ENCODE measurements at regions not wholly inside any gene's neighbourhood (a gene's known extent, or its start where the extent isn't known, plus 50 kb on each side); places are given as distances from the start of the nearest gene placed in this dataset.
"Not testable (repeated sequence)": the region's sequence is repeated elsewhere in the genome, so short reads cannot be mapped to it uniquely, and the experiment has no call there.

- DNase-seq: no peak
Measured at GRCh38 chr3:182420741-182421140, 372.6 kb upstream of the ATP11B start.

DNA sequence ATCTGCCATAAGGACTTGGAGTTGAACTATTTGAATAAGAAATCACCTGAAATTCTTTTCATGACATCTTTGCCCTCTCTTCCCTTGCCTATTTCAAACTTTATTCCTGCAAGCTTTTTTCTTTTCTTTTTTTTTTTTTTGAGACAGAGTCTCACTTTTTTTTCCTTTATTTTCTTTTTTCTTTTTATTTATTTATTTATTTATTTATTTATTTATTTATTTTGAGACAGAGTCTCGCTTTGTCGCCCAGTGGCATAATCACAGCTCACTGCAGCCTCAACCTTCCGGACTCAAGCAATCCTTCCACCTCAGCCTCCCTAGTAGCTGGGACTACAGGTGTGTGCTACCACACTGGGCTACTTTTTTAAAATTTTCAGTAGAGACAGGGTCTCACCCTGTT, 369.3 kb upstream of the ATP11B start:
- DNase-seq: no peak

DNA sequence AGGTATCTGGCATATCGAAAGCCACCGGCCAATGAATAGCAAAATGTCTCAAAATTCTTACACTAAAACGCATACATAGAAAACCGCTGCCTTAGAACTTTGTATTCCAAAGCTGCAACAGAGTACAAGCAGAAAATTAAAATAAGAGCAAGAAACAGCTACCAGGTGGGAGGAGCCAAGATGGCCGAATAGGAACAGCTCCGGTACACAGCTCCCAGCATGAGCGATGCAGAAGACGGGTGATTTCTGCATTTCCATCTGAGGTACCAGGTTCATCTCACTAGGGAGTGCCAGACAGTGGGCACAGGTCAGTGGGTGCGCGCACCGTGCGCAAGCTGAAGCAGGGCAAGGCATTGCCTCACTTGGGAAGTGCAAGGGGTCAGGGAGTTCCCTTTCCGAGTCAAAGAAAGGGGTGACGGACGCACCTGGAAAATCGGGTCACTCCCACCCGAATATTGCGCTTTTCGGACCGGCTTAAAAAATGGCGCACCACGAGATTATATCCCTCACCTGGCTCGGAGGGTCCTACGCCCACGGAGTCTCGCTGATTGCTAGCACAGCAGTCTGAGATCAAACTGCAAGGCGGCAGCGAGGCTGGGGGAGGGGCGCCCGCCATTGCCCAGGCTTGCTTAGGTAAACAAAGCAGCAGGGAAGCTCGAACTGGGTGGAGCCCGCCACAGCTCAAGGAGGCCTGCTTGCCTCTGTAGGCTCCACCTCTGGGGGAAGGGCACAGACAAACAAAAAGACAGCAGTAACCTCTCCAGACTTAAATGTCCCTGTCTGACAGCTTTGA, 367.2 kb upstream of the ATP11B start:
- not testable (repeated sequence) for DNase-seq

DNA sequence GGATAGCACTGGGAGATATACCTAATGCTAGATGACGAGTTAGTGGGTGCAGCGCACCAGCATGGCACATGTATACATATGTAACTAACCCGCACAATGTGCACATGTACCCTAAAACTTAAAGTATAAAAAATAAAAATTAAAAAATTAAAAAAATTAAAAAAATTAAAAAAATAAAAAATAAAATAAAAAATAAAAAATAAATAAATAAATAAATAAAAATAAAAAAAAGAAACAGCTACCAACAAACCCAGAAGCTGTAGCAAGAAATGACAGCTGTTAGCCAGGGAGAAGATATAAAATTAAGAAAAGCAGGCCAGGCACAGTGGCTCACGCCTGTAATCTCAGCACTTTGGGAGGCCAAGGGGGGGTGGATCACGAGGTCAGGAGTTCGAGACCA, 361.3 kb upstream of the ATP11B start:
- not testable (repeated sequence) for DNase-seq

- DNase-seq: no peak
Measured at GRCh38 chr3:182435860-182436259, 357.4 kb upstream of the ATP11B start.

DNA sequence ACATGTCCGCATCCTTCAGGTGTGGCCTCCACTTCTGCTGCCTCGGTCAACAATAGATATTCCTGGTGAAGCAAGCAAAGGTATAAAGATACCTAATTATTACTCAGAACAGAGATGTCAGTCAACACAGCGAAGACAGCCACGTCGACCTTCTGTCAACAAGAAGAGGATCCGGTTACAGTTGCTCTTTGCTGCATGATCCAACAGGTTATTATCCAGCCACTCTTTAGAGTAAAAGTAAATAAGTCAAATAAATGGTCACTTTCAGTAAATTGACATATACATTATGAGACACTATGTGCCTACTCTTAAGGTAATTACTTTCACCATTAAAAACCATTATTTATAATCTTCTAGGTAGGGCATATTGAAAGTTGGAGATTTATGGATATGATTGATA, 356.8 kb upstream of the ATP11B start:
- DNase-seq: no peak

GRCh38 chr3:182438398-182438797, 354.9 kb upstream of the ATP11B start:
- DNase-seq: no peak

DNA sequence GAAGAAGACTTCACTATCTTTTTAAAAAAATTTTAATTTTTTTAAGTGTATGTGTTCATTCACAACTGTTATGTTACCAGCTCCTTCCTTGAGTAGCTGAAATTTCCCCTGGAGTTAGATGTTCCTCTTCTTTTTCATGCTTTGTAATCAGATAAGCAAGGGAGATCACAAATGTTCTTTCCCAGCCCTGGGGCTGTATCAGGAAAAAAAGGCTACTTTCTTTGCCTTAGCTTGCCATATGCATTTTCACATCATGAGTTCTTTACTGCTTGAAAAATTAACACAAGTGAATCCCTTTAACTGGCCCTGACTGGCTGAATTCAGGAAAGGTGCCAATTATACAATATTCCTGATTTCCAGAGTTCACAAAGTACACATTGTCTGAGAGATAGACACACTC, 353.2 kb upstream of the ATP11B start:
- no peak for DNase-seq

DNA sequence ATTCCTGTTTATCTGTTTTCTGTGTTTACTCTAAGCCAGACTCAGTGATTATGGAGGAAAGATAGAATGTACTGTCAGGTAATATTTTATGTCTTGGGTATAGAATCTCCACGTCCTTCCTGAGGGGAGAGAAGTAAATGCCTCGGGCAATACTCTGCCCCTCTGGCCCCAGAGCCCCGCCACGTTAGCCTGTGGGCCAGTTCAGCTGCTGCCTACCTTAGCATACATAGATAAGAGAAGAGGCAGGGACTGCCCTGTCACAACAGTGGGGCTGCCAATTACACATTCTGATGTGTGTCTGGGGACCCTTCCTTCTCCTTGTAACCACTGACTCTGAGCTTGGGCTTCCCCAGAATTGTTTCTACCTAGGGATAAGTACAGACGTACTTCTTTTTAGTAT, 347.7 kb upstream of the ATP11B start:
- DNase-seq: no peak

DNA sequence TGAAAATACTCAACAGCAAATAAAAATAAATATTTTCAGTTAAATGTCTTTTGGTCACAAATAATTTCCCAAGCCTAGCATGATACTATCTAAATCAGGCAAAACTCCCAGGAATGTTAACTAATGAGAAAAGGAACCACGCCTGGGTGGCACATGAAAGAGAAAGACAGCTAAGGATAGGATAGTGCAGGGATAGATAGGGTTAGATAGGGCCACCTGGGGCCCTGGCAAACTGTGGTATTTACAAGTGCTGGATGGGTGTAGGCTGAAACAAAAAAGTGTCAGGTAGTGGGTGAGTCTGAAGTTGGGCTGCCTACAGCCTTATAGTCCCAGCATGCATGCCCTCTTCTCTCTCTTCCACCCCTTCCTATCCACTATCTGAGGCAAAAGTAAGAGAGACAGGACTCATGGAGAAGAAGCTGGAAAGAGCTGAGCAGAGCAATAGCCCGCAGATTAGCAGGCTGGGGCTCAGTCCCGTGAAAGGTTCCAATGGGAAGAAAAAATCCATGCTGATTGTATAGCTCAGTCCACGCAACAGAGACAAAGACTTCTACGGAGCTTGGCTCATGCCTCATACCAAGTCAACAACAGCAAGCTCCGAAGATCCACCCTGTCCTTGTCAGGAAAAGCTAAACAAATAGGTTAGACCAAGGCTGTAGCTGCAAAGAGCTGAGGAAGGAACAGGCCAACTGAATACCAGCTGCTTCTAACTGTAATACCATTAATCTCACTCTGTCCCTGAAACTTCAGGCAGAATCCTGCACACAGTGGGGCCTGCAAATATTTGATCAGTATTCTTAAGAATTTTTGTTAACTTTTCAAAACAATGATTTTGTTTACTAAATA, 342.1 kb upstream of the ATP11B start:
- DNase-seq: no peak

DNA sequence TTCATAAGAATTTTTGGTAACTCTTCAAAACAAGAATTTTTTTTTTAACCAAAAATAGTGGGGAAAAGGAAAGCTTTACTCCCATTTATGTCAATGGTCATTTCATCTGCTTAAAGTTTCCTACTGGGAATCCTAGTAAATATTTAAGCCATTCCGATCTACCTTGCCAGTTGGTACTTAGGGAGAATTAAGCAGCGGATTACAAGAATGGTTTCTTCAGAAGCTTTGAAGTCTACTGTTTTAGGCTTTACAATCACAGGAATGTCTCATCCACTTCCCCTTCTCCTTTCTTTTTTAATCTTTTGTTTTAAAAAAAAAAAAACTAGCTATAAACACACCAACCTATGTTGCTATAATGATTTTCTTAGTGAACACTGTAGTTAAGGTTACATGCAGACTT, 341.4 kb upstream of the ATP11B start:
- no peak for DNase-seq

- DNase-seq: no peak
Measured at GRCh38 chr3:182455011-182455410, 338.3 kb upstream of the ATP11B start.

- no peak for DNase-seq
Measured at GRCh38 chr3:182460303-182460702, 333.0 kb upstream of the ATP11B start.

DNA sequence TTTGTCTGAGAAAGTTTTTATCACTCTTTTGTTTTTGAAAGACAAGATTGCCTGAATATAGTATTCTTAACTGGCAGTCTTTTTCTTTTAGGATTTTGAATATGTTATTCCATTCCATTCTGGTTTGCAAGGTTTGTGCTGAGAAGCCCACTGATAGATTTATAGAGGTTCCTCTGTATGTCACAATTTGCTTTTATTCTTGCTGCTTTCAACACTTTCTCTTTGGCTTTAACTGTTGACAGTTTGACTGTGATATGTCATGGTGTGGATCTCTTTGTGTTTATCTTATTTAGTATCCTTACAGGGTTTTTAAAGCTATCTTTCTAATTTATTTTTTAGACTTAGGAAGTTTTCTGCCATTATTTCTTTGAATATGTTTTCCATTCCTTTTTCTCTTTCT, 331.2 kb upstream of the ATP11B start:
- no peak for DNase-seq

- DNase-seq: no peak
Measured at GRCh38 chr3:182464513-182465145, 328.7 kb upstream of the ATP11B start.

DNA sequence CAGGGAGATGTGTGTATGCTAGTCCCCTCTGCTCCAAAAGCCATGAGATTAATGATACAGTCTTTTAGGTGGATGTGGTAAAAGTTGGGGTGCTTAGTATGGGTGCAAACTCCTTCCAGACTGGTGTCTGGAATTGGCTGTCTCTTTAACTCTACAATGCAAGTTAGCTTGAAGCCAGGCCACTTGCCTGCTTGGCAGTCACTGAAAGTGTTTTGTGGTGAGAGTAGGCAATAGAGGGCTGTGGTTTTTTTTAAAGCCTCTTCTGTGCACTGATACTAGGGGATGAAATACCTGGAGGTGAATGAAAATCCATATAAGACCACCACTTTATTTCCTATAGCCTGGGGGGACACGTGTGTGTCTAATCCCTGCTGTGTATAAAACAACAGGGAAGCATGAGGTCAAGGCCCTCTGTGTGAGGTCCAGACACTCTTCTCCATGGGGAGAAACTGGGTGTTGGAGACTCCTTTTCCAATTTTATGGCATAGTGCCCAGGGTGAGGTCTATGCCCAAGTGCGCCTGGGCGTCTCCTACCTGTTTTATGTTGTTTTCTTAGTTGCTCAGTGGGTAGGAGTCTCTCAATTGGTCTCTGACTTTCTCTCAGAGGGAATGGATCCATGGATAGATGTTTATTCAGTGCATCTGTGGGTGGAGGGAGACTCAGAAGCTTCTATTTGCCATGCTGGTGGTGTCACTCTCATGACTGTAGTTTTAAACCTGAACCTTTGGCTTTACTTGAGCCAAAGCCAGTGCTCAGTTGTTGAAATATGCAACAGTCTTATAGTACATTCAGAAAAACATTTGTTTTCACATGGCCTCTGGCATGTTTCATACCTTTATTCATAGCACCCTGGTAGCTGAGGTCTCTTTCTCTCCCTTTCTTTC, 327.8 kb upstream of the ATP11B start:
- DNase-seq: no peak

DNA sequence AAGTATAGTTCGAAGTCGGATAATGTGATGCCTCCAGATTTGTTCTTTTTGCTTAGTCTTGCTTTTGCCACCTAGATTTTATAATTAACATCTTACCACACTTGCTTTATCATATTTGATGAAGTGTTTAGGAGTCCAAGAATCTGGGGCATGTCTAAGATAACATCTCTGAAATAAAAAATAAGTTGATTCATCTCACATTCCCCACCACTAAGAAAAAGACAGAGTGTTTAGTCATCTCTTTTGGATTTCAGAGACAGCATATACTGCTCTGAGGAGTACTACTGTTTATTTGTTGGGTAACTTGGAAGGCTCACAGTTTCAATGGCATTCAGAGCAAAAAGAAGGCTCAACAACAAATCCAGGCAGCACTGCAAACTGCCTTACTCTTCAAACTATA, 324.2 kb upstream of the ATP11B start:
- DNase-seq: no peak

- no peak for DNase-seq
Measured at GRCh38 chr3:182470187-182470586, 323.1 kb upstream of the ATP11B start.

- DNase-seq: no peak
Measured at GRCh38 chr3:182473191-182473710, 320.1 kb upstream of the ATP11B start.

DNA sequence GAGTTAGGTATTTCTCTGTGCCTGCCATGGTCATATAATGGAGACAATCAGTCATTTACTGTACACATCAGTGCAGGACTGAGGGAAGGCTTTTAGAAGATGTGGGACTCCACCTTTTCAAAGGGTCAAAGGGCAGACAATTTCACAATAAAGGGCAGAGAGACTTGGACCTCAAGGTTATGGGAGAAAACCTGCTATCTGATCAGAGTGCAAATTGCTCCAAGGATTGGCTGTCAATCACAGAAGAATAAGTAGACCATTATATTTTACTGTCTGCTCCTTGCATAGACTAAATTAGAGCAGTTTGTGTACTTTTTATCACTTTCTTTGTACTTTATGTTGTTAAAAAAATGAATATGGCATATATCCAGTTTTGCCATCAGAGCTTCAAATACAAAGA, 314.9 kb upstream of the ATP11B start:
- DNase-seq: no peak

DNA sequence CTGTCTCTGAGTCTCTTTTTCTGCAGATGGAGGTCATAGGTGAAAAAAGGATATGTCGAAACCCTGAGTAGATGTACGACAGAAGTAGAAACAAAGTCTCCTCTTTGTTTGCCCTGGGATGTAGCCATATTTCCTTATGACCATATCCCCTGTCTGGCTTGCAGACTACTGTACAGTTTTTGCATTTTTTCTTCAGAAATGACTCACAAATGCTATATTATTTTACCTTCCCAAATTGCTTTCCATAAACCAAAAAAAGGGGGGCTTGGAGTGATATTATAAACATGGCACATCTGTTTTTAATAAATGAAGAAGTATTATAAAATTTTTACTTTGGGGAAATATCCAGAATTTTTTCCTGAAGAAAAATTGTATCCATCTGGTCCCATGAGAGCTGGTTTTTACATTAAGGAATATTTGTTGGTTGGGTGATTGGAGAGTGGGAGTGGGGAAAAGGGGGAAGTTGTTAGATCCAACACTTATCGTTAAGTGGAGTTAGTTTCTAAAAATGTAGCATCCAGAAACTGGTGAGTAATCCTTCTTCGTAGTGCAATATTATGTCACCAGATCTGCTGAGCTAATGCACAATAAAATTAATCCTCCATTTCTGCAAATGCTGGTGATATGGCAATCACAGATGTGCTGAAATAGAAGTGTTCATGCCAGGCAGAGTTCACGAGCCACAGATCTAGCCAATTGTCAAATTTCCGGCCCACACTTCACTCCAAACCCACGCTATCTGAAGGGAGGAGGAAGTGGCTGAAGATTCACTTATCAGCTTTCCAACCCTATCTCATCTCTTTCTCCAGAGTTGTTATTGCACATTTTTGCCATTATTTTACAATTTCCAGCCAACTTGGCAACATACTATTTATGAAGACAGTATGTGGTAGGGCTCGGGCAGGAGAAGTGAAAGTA, 313.6 kb upstream of the ATP11B start:
- DNase-seq: no peak
